ENCODE measurements at regions not wholly inside any gene's neighbourhood (a gene's known extent, or its start where the extent isn't known, plus 50 kb on each side); places are given as distances from the start of the nearest gene placed in this dataset.

- no peak for TF ChIP-seq FOXM1 (IDR thresholded peaks at IDR 0.05; ENCODE audit: borderline replicate concordance, low read depth)
- no peak for TF ChIP-seq EGR1 (IDR thresholded peaks at IDR 0.05)
- no peak for TF ChIP-seq EP300 (IDR thresholded peaks at IDR 0.05; ENCODE audit: borderline replicate concordance)
- no peak for TF ChIP-seq NFIC (IDR thresholded peaks at IDR 0.05)
- no peak for TF ChIP-seq YY1 (IDR thresholded peaks at IDR 0.05; ENCODE audit: low read depth)
- TF ChIP-seq RAD21 (IDR thresholded peaks at IDR 0.05; ENCODE audit: low read depth) = no peak
- no peak for TF ChIP-seq USF1 (IDR thresholded peaks at IDR 0.05)
- no peak for TF ChIP-seq ZBTB7A (IDR thresholded peaks at IDR 0.05; ENCODE audit: low read depth)
- no peak for TF ChIP-seq TEAD4 (IDR thresholded peaks at IDR 0.05)
- no peak for TF ChIP-seq CEBPB (IDR thresholded peaks at IDR 0.05)
- no peak for TF ChIP-seq REST (IDR thresholded peaks at IDR 0.05; ENCODE audit: low read depth)
- TF ChIP-seq CREB1 (IDR thresholded peaks at IDR 0.05; ENCODE audit: low read depth) = no peak
- TF ChIP-seq TAF1 (IDR thresholded peaks at IDR 0.05; ENCODE audit: low read depth) = no peak
- TF ChIP-seq MAX (IDR thresholded peaks at IDR 0.05) = no peak
- TF ChIP-seq TCF12 (IDR thresholded peaks at IDR 0.05; ENCODE audit: low read depth) = no peak
These were observed 142.7 kb downstream of the SMAD6 start for GRCh38 chr15:66844747-66845145.

- TF ChIP-seq EP300 (IDR thresholded peaks at IDR 0.05; ENCODE audit: borderline replicate concordance) (no peak), CEBPB (IDR thresholded peaks at IDR 0.05) (no peak), TCF12 (IDR thresholded peaks at IDR 0.05; ENCODE audit: low read depth) (no peak), FOXM1 (IDR thresholded peaks at IDR 0.05; ENCODE audit: borderline replicate concordance, low read depth) (no peak), TAF1 (IDR thresholded peaks at IDR 0.05; ENCODE audit: low read depth) (no peak), ZBTB7A (IDR thresholded peaks at IDR 0.05; ENCODE audit: low read depth) (no peak), TEAD4 (IDR thresholded peaks at IDR 0.05) (no peak), EGR1 (IDR thresholded peaks at IDR 0.05) (no peak), NFIC (IDR thresholded peaks at IDR 0.05) (no peak), REST (IDR thresholded peaks at IDR 0.05; ENCODE audit: low read depth) (no peak)
These were observed 143.3 kb downstream of the SMAD6 start for GRCh38 chr15:66845266-66845785.

GRCh38 chr15:66846031-66846430 lies 144.0 kb downstream of the SMAD6 start:
- TF ChIP-seq REST (IDR thresholded peaks at IDR 0.05; ENCODE audit: low read depth) (no peak), CREB1 (IDR thresholded peaks at IDR 0.05; ENCODE audit: low read depth) (no peak), USF1 (IDR thresholded peaks at IDR 0.05) (no peak), RAD21 (IDR thresholded peaks at IDR 0.05; ENCODE audit: low read depth) (no peak), FOXM1 (IDR thresholded peaks at IDR 0.05; ENCODE audit: borderline replicate concordance, low read depth) (no peak), CEBPB (IDR thresholded peaks at IDR 0.05) (no peak), TEAD4 (IDR thresholded peaks at IDR 0.05) (no peak), NFIC (IDR thresholded peaks at IDR 0.05) (no peak), TAF1 (IDR thresholded peaks at IDR 0.05; ENCODE audit: low read depth) (no peak), MAX (IDR thresholded peaks at IDR 0.05) (no peak), ZBTB7A (IDR thresholded peaks at IDR 0.05; ENCODE audit: low read depth) (no peak), EGR1 (IDR thresholded peaks at IDR 0.05) (no peak), EP300 (IDR thresholded peaks at IDR 0.05; ENCODE audit: borderline replicate concordance) (no peak), YY1 (IDR thresholded peaks at IDR 0.05; ENCODE audit: low read depth) (no peak), TCF12 (IDR thresholded peaks at IDR 0.05; ENCODE audit: low read depth) (no peak)

- no peak for TF ChIP-seq CEBPB (IDR thresholded peaks at IDR 0.05)
- no peak for TF ChIP-seq EP300 (IDR thresholded peaks at IDR 0.05; ENCODE audit: borderline replicate concordance)
- TF ChIP-seq TAF1 (IDR thresholded peaks at IDR 0.05; ENCODE audit: low read depth) = no peak
- TF ChIP-seq FOXM1 (IDR thresholded peaks at IDR 0.05; ENCODE audit: borderline replicate concordance, low read depth) = no peak
- TF ChIP-seq CREB1 (IDR thresholded peaks at IDR 0.05; ENCODE audit: low read depth) = no peak
- no peak for TF ChIP-seq ZBTB7A (IDR thresholded peaks at IDR 0.05; ENCODE audit: low read depth)
- TF ChIP-seq TCF12 (IDR thresholded peaks at IDR 0.05; ENCODE audit: low read depth) = no peak
- no peak for TF ChIP-seq USF1 (IDR thresholded peaks at IDR 0.05)
- TF ChIP-seq YY1 (IDR thresholded peaks at IDR 0.05; ENCODE audit: low read depth) = no peak
- TF ChIP-seq NFIC (IDR thresholded peaks at IDR 0.05) = no peak
These were observed 144.8 kb downstream of the SMAD6 start for GRCh38 chr15:66846811-66847210.
